GM12875 (cell line): ENCODE measurements at regions not wholly inside any gene's neighbourhood (a gene's known extent, or its start where the extent isn't known, plus 50 kb on each side); places are given as distances from the start of the nearest gene placed in this dataset.

ENCODE experiments used
- H3K4me3 ChIP-seq: one replicate; pipeline ENCODE4 v1.5.1; 2011; ENCODE audit warnings: low read depth, low read length, control low read depth
- CTCF ChIP-seq: IDR thresholded peaks from 2 replicates; pipeline ENCODE4 v1.5.1; 2011; ENCODE audit warnings: low read depth, mild to moderate bottlenecking, control low read depth, inconsistent platforms, low read length, moderate library complexity, borderline replicate concordance; ENCODE audit not compliant: insufficient read depth

DNA sequence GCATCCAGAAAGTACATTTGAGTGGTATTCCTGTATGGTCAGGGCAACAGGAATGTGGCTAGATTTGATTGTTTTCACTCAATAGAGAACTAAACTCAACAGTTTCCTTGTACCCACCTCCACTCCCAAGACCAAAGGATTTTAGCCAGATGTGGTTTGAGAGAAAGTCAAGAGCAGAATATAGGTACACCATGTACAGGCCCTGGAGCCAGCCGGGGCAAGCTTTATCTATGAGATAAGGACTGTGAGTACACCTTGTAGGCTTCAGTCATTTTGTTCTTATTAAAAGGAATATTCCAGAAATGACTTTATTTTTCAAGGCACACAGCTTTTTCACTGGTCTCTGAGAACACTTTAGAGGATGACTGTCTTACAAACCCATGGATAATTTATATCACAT is 192.4 kb upstream of the JUN start:
- TF ChIP-seq CTCF: no peak
- no peak overlapping the region for H3K4me3 ChIP-seq

DNA sequence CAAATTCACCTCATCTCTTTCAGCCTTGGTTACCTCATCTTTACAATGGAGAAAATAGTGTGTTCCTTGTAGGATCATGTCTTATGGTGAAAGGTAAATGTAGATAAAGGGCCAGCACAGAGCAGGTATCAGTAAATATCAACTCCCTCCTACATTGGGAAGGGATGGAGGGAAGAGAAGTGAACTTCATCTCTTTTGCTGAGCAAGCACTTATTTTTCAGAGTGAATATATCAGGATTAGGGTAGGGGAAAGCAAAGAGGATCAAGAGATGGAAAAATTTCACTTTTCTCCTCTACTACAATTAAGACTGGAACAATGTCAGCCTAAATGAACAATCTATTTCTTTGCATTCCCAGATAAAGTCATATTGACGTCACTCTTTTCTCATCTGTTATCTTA is 193.8 kb upstream of the JUN start:
- H3K4me3 ChIP-seq: no peak overlapping the region
- no peak for TF ChIP-seq CTCF

GRCh38 chr1:58978096-58978495 is 194.2 kb upstream of the JUN start:
- H3K4me3 ChIP-seq: no peak overlapping the region
- no peak for TF ChIP-seq CTCF

GRCh38 chr1:58979086-58979485 is 195.2 kb upstream of the JUN start:
- TF ChIP-seq CTCF: no peak
- H3K4me3 ChIP-seq: no peak overlapping the region

DNA sequence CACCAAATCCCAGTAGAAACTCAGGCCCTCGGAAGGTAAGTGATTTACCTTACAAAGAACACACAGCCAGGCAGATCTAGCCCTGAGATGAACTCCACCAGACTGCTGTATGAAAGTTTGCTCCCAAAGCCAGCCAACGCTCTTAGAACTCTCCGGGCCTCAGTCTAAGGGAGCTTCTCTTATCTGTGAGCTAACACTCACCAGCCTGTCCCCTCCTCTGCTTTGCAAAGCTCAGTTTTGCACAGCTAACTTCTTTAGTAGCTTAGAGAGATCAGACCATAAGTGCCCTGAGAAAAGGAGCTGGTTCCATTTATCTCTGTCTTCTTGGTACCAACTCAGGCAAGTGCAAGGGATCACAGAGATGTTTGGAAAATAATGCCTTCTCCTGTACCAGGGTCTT is 195.8 kb upstream of the JUN start:
- no peak for TF ChIP-seq CTCF
- no peak overlapping the region for H3K4me3 ChIP-seq

- H3K4me3 ChIP-seq: no peak overlapping the region
- TF ChIP-seq CTCF: no peak
These were observed 197.5 kb upstream of the JUN start for GRCh38 chr1:58981392-58981791.

- TF ChIP-seq CTCF: no peak
- H3K4me3 ChIP-seq: no peak overlapping the region
These were observed 198.6 kb upstream of the JUN start for GRCh38 chr1:58982259-58982998.
